H1 (cell line): ENCODE measurements at regions not wholly inside any gene's neighbourhood (a gene's known extent, or its start where the extent isn't known, plus 50 kb on each side); places are given as distances from the start of the nearest gene placed in this dataset.

ENCODE experiments used
- CHD1 ChIP-seq: IDR thresholded peaks from 2 replicates; pipeline ENCODE4 v1.6.1; 2012; ENCODE audit warnings: low read depth, low read length, improper control_type of control experiment
- GTF2F1 ChIP-seq: IDR thresholded peaks from 2 replicates; pipeline ENCODE4 v1.6.1; 2012; ENCODE audit warnings: low read depth, low read length, improper control_type of control experiment, borderline replicate concordance
- HDAC2 ChIP-seq, 2 experiments: fragments of 300-600 bp in 1 of 2; sonication (generic) in 1 of 2; IDR thresholded peaks; 2 replicates each; pipeline ENCODE4 v1.6.1; 2011 to 2012; ENCODE audit warnings: low read depth in 2 of 2, low read length in 2 of 2, mild to moderate bottlenecking in 2 of 2, moderate library complexity in 2 of 2, borderline replicate concordance in 1 of 2, inconsistent platforms in 1 of 2
- POLR2AphosphoS5 ChIP-seq: IDR thresholded peaks from 2 replicates; pipeline ENCODE4 v1.6.1; 2011; ENCODE audit warnings: low read depth, low read length
- RAD21 ChIP-seq, 2 experiments: IDR thresholded peaks in 1 of 2; conservative IDR thresholded peaks in 1 of 2; 2 replicates each; pipeline ENCODE4 v1.6.1; 2011; ENCODE audit warnings: low read depth in 2 of 2, low read length in 2 of 2, improper control_type of control experiment in 1 of 2, inconsistent platforms in 1 of 2, mild to moderate bottlenecking in 1 of 2, moderate library complexity in 1 of 2
- RXRA ChIP-seq: IDR thresholded peaks from 2 replicates; pipeline ENCODE4 v1.6.1; 2011; ENCODE audit warnings: low read depth, mild to moderate bottlenecking, low read length, moderate library complexity; ENCODE audit not compliant: insufficient read depth
- SP1 ChIP-seq: IDR thresholded peaks from 2 replicates; pipeline ENCODE4 v1.6.1; 2011; ENCODE audit warnings: low read depth, low read length
- TF ChIP-seq, protein P1 (sequence below): IDR thresholded peaks from 2 replicates; pipeline ENCODE4 v1.6.1; 2012; ENCODE audit warnings: inconsistent platforms
- TF ChIP-seq, protein P2 (sequence below), 3 experiments: IDR thresholded peaks; 1 replicate in 2 of 3; 2 replicates in 1 of 3; pipeline versions ENCODE4 v1.5.1 to v1.6.1; 2011; ENCODE audit warnings: low read length in 3 of 3, mild to moderate bottlenecking in 3 of 3, inconsistent platforms in 2 of 3, low read depth in 1 of 3, moderate library complexity in 1 of 3; ENCODE audit not compliant: insufficient read depth in 1 of 3; ENCODE audit errors: control extremely low read depth in 1 of 3
- TF ChIP-seq, protein P3 (sequence below): IDR thresholded peaks from 2 replicates; pipeline ENCODE4 v1.6.1; 2012; ENCODE audit warnings: inconsistent platforms

GRCh38 chr10:4285121-4285520, 500.1 kb upstream of the KLF6 start:
- TF ChIP-seq, protein P1, sequence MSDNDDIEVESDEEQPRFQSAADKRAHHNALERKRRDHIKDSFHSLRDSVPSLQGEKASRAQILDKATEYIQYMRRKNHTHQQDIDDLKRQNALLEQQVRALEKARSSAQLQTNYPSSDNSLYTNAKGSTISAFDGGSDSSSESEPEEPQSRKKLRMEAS = no peak
- TF ChIP-seq, protein P2, sequence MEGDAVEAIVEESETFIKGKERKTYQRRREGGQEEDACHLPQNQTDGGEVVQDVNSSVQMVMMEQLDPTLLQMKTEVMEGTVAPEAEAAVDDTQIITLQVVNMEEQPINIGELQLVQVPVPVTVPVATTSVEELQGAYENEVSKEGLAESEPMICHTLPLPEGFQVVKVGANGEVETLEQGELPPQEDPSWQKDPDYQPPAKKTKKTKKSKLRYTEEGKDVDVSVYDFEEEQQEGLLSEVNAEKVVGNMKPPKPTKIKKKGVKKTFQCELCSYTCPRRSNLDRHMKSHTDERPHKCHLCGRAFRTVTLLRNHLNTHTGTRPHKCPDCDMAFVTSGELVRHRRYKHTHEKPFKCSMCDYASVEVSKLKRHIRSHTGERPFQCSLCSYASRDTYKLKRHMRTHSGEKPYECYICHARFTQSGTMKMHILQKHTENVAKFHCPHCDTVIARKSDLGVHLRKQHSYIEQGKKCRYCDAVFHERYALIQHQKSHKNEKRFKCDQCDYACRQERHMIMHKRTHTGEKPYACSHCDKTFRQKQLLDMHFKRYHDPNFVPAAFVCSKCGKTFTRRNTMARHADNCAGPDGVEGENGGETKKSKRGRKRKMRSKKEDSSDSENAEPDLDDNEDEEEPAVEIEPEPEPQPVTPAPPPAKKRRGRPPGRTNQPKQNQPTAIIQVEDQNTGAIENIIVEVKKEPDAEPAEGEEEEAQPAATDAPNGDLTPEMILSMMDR (IDR thresholded peaks at IDR 0.05; ENCODE audit: control extremely low read depth in 1 of 3, insufficient read depth in 1 of 3, low read depth in 1 of 3, low read length in 3 of 3) = no peak
- TF ChIP-seq POLR2AphosphoS5 (no peak), CHD1 (no peak), RAD21 (IDR thresholded peaks at IDR 0.05 in 1 of 2, conservative IDR thresholded peaks at IDR 0.05 in 1 of 2; ENCODE audit: low read depth in 2 of 2, low read length in 2 of 2) (no peak), GTF2F1 (no peak), RXRA (no peak), SP1 (no peak), HDAC2 (IDR thresholded peaks at IDR 0.05; ENCODE audit: borderline replicate concordance in 1 of 2, low read depth in 2 of 2, low read length in 2 of 2) (no peak)
- TF ChIP-seq, protein P3, sequence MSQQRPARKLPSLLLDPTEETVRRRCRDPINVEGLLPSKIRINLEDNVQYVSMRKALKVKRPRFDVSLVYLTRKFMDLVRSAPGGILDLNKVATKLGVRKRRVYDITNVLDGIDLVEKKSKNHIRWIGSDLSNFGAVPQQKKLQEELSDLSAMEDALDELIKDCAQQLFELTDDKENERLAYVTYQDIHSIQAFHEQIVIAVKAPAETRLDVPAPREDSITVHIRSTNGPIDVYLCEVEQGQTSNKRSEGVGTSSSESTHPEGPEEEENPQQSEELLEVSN = no peak
